Testis (tissue), 2 donors: ENCODE measurements at regions not wholly inside any gene's neighbourhood (a gene's known extent, or its start where the extent isn't known, plus 50 kb on each side); places are given as distances from the start of the nearest gene placed in this dataset.

Experiments
- POLR2A ChIP-seq: fragments of 450-650 bp; IDR thresholded peaks from one replicate; pipeline ENCODE4 v1.6.1; 2017; ENCODE audit warnings: antibody characterized with exemption, mild to moderate bottlenecking, moderate library complexity
- TF ChIP-seq, protein P1 (sequence below), 3 experiments: fragments of 450-650 bp in 2 of 3; fragments of 200-600 bp in 1 of 3; sonication (generic) in 1 of 3; IDR thresholded peaks; one replicate each; pipeline ENCODE4 v1.5.1; 2016 to 2019; ENCODE audit warnings: antibody characterized with exemption in 3 of 3, mild to moderate bottlenecking in 2 of 3, moderate library complexity in 1 of 3

DNA sequence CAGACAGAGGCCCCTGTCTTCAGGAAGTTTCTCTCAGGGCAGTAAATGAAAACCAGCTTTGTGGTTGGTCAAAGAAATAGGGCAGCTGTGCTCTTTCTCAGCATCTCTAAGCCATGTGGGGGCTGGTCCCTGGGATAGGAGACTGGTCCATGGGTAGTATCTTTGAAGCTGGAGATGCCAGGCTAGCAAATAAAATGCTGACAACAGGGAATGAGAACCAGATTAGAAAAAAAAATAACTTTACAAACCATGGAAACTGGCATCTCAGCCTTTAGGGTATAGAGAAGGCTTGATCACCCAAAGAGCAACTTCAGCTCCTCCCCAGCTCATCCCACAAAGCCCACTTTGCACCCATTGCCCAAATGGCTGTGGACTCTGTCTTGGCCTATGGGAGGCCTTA, 138.1 kb downstream of the TTC32 start:
- no peak for TF ChIP-seq POLR2A
- TF ChIP-seq, protein P1, sequence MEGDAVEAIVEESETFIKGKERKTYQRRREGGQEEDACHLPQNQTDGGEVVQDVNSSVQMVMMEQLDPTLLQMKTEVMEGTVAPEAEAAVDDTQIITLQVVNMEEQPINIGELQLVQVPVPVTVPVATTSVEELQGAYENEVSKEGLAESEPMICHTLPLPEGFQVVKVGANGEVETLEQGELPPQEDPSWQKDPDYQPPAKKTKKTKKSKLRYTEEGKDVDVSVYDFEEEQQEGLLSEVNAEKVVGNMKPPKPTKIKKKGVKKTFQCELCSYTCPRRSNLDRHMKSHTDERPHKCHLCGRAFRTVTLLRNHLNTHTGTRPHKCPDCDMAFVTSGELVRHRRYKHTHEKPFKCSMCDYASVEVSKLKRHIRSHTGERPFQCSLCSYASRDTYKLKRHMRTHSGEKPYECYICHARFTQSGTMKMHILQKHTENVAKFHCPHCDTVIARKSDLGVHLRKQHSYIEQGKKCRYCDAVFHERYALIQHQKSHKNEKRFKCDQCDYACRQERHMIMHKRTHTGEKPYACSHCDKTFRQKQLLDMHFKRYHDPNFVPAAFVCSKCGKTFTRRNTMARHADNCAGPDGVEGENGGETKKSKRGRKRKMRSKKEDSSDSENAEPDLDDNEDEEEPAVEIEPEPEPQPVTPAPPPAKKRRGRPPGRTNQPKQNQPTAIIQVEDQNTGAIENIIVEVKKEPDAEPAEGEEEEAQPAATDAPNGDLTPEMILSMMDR (IDR thresholded peaks at IDR 0.05), result no peak
